ENCODE measurements at regions not wholly inside any gene's neighbourhood (a gene's known extent, or its start where the extent isn't known, plus 50 kb on each side); places are given as distances from the start of the nearest gene placed in this dataset.

DNA sequence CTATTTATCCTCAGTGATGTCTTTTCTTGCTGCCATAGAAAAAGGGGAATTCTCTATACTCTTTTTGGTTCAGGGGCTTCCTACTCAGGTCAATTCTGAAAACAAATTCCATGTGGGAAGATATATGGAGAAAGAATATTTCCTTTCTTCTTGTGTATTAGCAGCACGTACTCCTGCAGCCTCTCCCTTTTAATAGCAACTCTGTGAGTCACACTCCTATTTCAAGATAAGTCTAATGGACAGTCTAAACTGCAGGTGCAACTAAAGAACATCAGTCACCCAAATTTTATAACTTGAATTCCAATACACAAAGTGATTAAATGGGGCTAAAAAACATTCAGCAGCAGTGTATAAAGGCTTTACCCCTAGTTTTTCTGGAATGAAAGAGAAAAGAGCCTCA is 942.2 kb downstream of the CNTNAP5 start:
- no peak overlapping the region for H3K4me3 Mint-ChIP-seq (ENCODE audit: unreplicated experiment)
- no peaks in the 10 kb centered on the region for H3K27me3 Mint-ChIP-seq (ENCODE audit: unreplicated experiment)
- H3K9me3 Mint-ChIP-seq (ENCODE audit: unreplicated experiment): no peaks in the 10 kb centered on the region
- H3K4me1 Mint-ChIP-seq (ENCODE audit: unreplicated experiment): no peaks in the 10 kb centered on the region
- no peaks in the 10 kb centered on the region for H3K36me3 Mint-ChIP-seq (ENCODE audit: low read depth, unreplicated experiment)
- no peak for DNase-seq (ENCODE audit: low spot score)
- TF ChIP-seq, protein P1, sequence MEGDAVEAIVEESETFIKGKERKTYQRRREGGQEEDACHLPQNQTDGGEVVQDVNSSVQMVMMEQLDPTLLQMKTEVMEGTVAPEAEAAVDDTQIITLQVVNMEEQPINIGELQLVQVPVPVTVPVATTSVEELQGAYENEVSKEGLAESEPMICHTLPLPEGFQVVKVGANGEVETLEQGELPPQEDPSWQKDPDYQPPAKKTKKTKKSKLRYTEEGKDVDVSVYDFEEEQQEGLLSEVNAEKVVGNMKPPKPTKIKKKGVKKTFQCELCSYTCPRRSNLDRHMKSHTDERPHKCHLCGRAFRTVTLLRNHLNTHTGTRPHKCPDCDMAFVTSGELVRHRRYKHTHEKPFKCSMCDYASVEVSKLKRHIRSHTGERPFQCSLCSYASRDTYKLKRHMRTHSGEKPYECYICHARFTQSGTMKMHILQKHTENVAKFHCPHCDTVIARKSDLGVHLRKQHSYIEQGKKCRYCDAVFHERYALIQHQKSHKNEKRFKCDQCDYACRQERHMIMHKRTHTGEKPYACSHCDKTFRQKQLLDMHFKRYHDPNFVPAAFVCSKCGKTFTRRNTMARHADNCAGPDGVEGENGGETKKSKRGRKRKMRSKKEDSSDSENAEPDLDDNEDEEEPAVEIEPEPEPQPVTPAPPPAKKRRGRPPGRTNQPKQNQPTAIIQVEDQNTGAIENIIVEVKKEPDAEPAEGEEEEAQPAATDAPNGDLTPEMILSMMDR (IDR thresholded peaks at IDR 0.05; ENCODE audit: unreplicated experiment): no peak
- H3K27ac Mint-ChIP-seq (ENCODE audit: unreplicated experiment): no peak overlapping the region

DNA sequence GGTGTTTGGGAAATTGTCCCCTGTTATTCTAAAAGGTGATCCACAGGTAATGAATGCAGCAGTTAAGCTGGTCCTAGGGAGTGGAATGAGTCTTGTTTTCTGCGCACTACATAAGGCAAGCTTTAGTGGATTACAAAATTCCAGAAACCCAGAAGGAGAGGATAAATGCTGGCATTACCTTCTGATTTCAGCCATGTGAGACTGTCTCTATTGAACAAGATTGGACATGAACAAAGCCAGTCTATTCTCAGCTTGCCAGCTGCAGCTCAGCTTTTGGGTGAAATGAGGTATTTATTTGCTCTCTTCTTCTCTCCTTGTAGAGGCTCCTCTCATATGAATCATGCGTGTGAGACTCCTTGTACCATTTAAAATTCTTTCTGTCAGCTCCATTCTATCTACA is 944.9 kb downstream of the CNTNAP5 start:
- peaks cover 2% of the 10 kb centered on the region for H3K27me3 Mint-ChIP-seq (ENCODE audit: unreplicated experiment)
- no peak overlapping the region for H3K4me3 Mint-ChIP-seq (ENCODE audit: unreplicated experiment)
- TF ChIP-seq, protein P1 (IDR thresholded peaks at IDR 0.05; ENCODE audit: unreplicated experiment): no peak
- no peak for DNase-seq (ENCODE audit: low spot score)
- no peaks in the 10 kb centered on the region for H3K4me1 Mint-ChIP-seq (ENCODE audit: unreplicated experiment)
- no peak overlapping the region for H3K27ac Mint-ChIP-seq (ENCODE audit: unreplicated experiment)
- H3K36me3 Mint-ChIP-seq (ENCODE audit: low read depth, unreplicated experiment): no peaks in the 10 kb centered on the region
- no peaks in the 10 kb centered on the region for H3K9me3 Mint-ChIP-seq (ENCODE audit: unreplicated experiment)

GRCh38 chr2:124973396-124973795 is 948.3 kb downstream of the CNTNAP5 start:
- H3K27ac Mint-ChIP-seq (ENCODE audit: unreplicated experiment): no peak overlapping the region
- DNase-seq (ENCODE audit: low spot score): no peak
- TF ChIP-seq, protein P1 (IDR thresholded peaks at IDR 0.05; ENCODE audit: unreplicated experiment): no peak
- no peak overlapping the region for H3K4me3 Mint-ChIP-seq (ENCODE audit: unreplicated experiment)
- no peaks in the 10 kb centered on the region for H3K9me3 Mint-ChIP-seq (ENCODE audit: unreplicated experiment)
- no peaks in the 10 kb centered on the region for H3K4me1 Mint-ChIP-seq (ENCODE audit: unreplicated experiment)
- H3K36me3 Mint-ChIP-seq (ENCODE audit: low read depth, unreplicated experiment): no peaks in the 10 kb centered on the region
- H3K27me3 Mint-ChIP-seq (ENCODE audit: unreplicated experiment): peaks cover 2% of the 10 kb centered on the region

- DNase-seq (ENCODE audit: low spot score): no peak
- Mint-ChIP-seq H3K4me3 (ENCODE audit: unreplicated experiment) (no peak overlapping the region), H3K4me1 (ENCODE audit: unreplicated experiment) (no peaks in the 10 kb centered on the region), H3K27ac (ENCODE audit: unreplicated experiment) (no peak overlapping the region), H3K9me3 (ENCODE audit: unreplicated experiment) (no peaks in the 10 kb centered on the region), H3K36me3 (ENCODE audit: low read depth, unreplicated experiment) (no peaks in the 10 kb centered on the region), H3K27me3 (ENCODE audit: unreplicated experiment) (peaks cover 2% of the 10 kb centered on the region)
- TF ChIP-seq, protein P1 (IDR thresholded peaks at IDR 0.05; ENCODE audit: unreplicated experiment): no peak
These were observed 950.1 kb downstream of the CNTNAP5 start for GRCh38 chr2:124975224-124975623.

DNA sequence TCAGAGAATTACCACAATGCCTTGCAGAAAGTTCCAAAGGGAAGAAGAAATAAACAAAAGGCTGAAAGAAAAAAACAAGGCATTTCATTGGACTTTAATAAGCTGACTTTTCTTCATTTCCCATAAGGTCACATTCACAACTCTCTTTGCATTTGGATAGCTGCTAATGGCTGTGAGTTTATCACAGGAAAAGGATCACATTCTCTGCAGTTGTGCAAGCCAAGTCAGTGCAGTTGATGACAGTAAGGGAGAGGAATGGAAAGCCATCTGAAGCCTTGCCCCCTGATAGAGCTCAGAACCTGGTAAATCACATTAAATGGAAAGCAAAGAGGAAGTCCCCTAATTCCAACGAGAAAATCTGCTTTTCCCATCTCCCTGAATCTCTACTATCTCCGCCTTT is 950.6 kb downstream of the CNTNAP5 start:
- TF ChIP-seq, protein P1 (IDR thresholded peaks at IDR 0.05; ENCODE audit: unreplicated experiment): no peak
- H3K27me3 Mint-ChIP-seq (ENCODE audit: unreplicated experiment): peaks cover 2% of the 10 kb centered on the region
- no peak for DNase-seq (ENCODE audit: low spot score)

More for the DNA sequence above, 950.6 kb downstream of the CNTNAP5 start:
- H3K9me3 Mint-ChIP-seq (ENCODE audit: unreplicated experiment): no peaks in the 10 kb centered on the region
- no peak overlapping the region for H3K27ac Mint-ChIP-seq (ENCODE audit: unreplicated experiment)
- H3K4me3 Mint-ChIP-seq (ENCODE audit: unreplicated experiment): no peak overlapping the region
- no peaks in the 10 kb centered on the region for H3K36me3 Mint-ChIP-seq (ENCODE audit: low read depth, unreplicated experiment)
- H3K4me1 Mint-ChIP-seq (ENCODE audit: unreplicated experiment): no peaks in the 10 kb centered on the region

All from endothelial cell (in vitro differentiated cells).